ENCODE measurements at regions not wholly inside any gene's neighbourhood (a gene's known extent, or its start where the extent isn't known, plus 50 kb on each side); places are given as distances from the start of the nearest gene placed in this dataset.
"Not testable (repeated sequence)": the region's sequence is repeated elsewhere in the genome, so short reads cannot be mapped to it uniquely, and the experiment has no call there.

DNA sequence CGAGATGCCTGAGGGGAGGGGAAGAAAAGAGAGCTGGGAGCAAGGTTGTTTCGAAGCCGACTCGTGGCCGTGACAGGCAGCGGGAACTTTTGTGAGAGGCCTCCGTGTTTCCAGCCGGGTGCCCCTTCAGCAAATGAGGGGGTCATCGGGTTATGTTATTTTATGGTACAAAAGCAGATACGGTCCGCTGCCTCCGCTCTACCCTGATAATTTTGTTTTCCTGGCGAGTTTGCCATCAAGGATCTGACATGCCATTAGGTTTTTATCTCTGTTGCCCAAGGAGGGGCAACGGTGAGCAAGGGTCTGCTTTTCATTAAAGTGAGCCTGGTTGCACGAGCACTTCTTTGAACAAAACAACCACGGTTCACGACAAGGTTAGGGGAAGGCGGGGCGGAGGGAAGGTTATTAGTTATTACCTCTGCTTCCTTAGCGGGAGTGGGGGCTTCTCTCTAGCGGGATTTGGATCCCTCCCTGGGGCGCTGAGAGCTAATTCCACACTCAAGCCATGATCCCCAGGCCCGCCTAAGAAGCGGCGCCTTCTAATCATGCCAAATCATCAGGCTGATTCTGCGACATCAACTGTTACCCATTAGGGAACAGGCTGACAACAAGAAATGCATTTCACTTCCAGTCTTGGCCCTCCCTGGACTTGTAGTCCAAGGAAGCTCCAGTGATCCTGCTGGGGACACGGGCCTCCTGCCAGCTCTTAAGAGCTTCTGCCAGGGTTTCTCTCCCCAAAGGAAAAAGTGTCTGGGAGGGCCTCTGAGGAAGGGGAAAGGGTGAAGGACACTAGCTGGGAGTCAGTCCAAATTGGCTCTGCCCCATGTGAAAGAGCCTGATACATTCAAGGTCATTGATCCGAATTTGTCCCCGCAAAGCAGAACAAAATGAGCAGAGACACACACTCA is 617.7 kb downstream of the MID1IP1 start:
- no peak for FAIRE-seq

DNA sequence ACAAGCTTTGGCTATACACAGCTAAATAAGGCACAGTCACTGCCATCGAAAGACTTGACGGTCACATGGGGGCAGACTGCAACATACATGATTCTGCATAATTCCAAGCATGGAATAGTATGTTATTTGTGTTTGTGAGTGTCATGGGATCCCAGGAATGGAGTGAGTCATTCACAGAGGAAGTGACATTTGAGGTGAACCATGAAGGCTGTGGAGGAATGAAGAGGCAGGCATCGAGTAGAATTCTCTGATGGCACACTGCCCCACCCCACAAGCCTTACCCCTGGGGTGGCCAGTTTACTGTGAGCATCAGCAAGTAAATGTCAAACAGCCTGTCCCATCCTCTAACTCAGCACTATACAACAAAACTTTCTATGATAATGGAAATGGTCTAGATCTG is 619.7 kb downstream of the MID1IP1 start:
- no peak for FAIRE-seq

DNA sequence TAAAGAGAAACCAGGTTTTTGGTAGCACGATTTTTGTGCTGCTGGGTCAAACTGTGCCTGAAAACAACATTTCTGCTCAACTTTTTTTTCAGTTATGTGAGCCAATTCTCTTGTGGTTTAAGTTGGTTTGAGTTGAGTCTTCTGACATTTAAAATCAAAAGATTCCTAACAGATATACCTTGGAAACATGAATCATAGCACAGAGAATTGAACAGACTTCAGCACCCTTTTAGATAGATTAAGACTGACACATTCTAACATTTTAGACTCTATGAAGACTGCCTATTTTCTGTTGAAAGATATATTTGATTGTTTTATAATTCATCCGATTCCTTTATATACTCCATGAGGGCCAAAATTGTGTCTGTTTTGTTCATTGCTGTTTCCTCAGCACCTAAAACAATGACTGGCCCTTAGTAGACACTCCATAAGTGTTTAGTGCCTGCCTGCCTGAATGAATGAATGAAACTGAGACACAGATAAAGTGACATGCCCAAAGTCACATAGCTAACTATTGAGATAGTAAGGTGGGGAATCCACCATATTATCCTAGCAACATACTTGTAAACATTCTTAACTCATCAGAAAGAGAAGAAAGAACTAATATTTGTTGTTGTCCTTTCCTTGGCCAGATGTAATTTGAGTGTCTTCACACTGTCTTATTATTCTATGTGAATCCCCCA is 624.0 kb downstream of the MID1IP1 start:
- no peak for FAIRE-seq

DNA sequence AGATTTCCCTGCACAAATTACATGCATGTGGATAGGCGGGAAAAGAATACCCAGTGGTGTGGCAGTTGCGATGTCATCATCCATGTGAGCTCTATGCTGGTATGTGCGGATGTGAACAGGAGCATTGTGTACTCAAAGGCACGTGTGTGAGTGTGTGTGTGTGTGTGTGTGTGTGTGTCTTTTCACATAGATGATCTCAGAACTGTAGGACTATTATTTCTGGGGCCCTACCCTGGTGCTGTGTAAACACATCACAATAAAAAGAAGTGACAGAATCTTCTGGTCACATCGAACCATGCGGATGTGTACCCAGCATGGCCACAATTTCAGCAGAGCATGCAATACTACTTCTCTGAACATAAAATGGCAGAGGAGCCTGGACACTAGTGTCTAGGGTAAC is 624.8 kb downstream of the MID1IP1 start:
- no peak for FAIRE-seq

DNA sequence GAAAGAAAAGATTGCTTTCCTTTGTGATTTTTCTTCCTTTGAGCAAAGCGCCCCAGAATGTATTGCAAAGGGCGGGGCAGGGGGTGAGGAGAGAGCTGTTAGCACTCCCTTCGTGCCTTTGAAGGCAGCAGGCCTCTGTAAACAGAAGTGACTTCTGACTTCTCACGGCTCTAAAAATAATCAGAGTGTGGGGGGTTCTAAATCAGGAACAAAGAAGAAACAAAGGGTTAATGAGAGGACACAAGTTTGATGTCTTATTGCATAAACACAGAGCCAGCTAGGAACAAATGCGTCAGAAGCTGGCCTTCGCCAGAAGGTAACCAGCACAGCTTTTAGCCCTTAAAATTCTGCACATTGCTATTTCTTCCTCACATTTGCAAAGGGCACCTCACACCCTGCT is 626.2 kb downstream of the MID1IP1 start:
- FAIRE-seq, result no peak

DNA sequence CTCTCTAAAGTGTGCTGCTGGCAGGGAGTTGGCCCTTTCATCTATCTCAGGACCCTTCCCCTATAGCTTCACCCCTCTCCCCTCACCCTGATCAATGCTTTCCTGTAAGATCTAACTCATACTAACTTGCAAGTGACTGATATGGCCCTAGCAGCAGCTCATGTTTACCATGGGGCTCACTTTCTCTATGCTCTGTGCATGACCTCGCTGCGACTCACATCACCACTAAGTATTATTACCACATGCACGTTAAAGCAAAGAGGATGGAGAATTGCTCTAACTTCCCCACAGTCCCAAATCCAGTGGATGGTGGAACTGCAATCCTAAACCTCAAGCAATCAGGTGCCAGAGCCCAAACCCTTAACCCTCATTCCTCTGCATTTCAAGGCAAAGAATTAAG is 626.6 kb downstream of the MID1IP1 start:
- FAIRE-seq, result no peak

DNA sequence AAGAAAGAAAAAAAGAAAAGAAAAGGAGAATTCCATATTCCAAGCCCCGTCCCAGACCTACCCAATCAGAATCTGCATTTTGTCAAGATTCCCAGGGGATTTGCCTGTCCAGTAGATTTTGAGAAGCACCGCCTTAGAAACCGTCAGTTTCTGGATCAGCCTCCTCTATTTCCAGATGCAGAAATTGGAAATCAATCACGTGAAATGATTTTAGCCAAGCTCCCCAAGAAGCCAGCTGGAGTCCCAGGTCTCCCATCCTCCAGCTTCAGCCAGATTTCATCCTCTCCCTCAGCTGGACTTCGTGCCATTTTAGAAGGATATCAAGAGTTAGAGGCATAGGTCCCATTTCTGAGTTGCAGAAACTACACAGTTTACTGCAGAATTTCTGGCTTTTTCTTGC is 629.3 kb downstream of the MID1IP1 start:
- FAIRE-seq, result no peak

DNA sequence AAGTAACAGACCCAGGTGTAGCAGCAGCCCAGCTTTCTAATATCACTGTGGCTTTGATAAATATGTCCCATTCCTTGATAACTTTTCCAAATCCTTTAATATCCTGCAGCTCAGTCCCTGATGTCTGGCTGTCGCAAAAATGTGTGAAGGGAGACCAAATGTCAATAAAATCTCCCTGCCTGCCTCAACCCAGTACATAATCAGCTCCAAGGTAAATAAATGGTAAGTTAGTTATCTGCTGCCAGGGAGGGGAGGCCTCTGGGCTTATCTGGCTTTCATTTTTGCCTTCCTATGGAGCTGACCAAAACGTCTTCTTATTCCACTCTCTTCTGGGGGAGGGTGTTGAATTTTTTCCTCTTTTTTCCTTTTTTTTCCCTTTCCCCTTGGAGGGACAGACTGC is 630.6 kb downstream of the MID1IP1 start:
- FAIRE-seq, result no peak

DNA sequence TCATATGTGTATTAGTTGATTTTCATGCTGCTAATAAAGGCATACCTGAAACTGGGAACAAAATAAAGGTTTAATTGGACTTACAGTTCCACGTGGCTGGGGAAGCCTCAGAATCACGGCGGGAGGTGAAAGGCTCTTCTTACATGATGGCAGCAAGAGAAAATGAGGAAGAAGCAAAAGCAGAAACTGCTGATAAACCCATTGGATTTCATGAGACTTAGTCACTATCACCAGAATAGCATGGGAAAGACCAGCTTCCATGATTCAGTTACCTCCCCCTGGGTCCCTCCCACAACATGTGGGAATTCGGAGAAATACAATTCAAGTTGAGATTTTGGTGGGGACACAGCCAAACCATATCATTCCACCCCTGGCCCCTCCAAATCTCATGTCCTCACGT is 633.4 kb downstream of the MID1IP1 start:
- not testable (repeated sequence) for FAIRE-seq

DNA sequence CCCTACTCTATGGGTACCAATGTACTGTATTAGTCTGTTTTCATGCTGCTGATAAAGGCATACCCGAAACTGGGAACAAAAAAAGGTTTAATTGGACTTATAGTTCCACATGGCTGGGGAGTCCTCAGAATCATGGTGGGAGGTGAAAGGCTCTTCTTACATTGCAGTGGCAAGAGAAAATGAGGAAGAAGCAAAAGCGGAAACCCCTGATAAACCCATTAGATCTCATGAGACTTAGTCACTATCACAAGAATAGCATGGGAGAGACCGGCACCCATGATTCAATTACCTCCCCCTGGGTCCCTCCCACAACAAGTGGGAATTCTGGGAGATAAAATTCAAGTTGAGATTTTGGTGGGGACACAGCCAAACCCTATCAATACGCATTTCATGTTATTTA is 635.3 kb downstream of the MID1IP1 start:
- FAIRE-seq, result peak; percentile 49

DNA sequence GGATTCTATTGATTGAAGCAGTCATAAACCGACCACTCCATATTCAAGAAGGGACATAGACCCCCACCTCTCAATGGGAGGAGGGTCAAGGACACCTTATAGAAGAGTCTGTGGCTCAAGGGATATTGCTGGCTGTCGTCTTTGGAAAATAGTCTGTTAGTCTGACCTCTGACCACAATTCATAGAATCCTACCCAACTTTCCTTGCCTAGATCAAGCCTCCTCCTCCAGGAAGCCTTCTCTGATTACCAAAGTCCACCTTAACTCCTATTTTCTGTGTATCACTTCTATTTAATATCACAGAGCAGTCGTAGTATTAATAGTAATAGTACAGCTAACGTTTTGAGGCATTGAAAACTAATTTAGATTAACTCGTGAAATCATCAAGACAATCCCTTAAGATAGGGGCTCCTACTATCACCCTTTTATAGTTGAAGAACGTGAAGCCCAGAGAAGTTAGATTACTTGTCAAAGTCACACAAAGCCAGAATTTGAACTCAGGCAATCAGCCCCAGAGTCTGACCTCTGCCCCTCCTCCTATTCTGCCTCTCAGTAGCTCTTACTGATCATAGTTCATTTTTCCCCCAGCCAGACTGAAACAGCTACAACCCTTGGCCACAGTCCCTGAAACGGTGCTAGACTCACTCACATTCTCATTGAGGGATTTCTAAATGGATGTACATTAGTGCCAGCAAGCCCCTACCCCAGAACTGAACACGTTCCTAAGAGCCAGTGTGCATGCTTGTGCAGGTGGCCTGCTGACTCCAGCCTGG is 636.6 kb downstream of the MID1IP1 start:
- FAIRE-seq, result no peak

DNA sequence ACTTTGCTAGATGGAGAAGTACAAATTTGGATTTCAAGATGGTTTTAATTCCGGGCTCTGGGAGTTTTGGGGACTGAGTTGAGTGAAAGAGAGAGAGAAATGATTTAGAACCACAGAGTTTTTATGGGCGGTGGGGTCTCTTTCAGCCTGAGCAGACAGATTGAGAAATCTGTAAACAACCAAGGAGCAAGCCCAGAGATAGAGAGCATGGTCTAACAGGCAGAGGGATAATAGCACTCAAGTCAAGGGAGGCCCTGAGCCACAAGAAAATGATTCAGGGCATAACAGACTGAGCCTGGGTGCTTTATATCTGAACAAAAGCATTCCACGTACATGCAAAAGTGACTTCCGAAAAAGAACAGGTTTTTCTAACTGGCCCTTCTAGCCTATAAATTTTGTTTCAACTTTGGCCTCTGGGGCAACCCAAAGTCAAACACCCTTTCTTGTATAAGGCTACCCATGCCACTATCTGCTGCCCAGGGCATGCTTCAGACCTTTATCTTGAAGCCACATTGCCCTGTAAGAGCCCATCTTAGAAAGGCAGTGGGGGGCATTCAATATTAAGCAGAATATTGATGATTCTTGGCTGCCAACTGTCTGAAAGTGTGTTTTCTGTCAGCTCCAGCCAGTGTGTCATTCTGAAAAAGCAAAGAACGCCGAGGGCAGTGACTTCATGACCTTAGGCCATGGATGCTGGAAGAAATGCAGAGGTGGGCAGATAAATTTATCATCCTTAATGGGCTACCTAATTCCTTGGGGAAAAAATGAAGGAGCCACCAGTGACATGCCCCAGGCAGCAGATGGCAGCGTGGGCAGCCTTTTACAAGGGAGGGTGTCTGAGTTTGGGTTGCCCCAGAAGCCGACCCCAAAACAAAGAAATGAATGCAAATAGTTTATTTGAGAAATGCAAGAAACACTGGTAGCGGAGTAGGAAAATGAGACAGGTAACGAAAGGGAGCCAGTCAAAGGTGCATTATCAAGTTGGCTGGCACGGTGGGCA is 637.6 kb downstream of the MID1IP1 start:
- no peak for FAIRE-seq

DNA sequence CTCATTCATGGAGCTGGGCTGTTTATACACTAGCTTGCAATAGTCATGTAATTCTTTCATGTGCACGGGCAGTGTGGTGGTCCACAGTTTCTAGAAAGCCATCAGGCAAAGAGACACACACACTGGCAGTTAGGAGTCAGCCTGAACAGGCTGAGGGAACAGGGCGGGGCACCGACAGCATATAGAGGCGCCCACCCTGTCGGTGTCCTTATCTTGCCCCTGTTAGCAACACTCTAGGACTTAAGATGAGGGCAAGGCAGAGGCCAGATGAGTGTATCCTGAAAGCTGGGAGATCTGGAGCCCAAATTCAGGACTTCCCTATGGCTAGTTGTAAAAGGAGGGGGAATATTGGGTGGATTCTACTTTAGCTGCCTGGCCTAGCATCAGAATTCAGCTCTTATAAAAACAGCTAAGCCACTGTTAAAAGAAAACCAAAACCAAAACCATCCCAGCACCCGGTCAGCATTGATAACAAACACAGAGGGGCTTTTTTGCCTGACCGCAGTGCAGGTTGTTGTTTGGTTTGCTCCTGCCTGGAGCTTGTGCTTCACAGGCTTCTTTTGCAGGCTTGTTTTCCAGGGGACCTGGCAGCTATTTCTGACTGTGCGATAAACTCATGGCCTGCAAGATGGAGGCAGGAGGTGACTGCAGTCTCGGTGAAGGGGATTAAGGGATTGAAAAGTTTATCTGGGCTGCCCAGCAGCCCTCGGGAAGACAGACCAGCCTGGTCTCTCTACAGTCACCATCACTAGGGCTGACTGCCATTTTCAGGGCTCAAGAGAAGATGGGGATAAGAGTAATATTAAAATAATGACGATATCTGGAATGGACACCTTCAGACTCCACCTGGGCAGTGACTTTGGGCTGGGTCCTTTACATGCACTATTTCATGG is 638.9 kb downstream of the MID1IP1 start:
- no peak for FAIRE-seq

DNA sequence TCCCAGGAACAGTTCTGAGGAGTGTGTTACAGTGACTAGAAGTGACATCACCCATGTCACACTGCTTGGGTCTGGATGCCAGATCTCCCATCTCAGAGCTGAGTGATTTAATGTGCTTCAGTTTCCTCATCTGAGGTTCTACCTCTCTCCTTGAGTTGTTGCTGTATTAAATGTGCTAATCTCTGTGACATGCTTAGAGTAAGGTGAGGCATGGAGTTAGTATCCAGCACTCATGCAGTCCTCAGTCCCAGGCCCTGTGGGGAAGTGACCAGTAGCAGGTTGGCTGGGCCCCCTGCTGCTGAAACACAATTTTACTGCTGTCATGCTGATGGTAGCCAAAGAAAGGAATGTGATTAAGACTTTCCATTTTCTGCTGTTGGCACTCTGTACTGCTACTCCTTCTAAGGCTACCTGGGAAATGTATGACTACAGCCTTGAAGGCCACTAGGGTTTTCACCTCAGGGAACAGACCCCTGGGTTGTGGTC is 639.6 kb downstream of the MID1IP1 start:
- FAIRE-seq, result no peak

DNA sequence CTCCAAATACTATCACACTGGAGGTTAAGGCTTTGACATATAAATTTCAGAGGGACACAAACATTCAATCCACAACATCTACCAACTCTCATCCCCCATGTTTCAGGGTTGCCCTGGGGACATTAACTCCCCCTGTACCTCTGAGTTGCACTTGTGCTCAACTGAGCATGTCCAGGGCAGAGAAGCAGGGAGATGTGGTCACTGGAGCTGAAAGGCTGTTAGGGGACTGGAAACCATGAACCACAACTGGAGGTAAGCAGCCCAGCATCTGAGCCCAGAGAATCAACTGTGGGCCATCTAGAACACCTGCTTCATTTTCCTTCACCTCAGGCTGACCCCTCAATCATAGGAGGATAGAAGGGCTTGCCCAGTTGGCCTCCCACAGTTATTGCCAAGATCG is 641.1 kb downstream of the MID1IP1 start:
- FAIRE-seq, result no peak

DNA sequence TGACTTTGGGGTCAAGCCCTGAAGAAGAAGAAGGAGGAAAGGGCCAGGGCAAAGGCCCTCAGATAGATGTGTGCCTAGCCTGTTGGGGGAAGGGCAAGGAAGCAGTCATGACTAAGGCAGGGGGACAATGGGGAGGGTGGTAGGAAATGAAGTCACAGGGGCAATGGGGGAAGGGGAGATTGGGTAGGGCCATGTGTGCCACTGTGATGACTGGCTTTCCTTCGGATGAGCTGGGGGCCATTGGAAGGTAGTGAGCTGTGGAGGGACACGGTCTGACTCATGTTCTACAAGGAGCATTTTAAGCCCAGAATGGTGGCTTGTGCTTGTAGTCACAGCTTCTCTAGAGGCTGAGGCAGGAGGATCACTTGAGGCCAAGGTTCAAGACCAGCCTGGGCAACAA is 642.0 kb downstream of the MID1IP1 start:
- FAIRE-seq, result no peak

DNA sequence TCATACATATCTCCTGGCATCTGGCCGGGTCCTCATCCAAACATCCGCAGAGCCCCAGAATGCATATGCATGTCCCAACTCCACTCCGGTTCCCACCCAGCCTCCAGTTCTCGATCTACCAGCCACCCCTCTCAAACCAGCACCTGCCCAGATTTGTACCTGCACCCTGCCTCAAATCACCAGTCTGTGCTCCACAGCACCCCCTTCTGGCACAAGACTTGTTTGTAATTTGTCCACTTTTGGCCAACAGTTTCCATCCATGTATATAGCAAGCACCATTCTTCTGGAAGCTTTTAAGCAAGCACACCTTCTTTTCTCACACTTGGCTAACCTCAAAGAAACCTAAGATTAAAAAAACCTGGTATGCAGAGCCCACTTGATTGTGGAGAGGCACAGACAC is 644.1 kb downstream of the MID1IP1 start:
- FAIRE-seq, result no peak

DNA sequence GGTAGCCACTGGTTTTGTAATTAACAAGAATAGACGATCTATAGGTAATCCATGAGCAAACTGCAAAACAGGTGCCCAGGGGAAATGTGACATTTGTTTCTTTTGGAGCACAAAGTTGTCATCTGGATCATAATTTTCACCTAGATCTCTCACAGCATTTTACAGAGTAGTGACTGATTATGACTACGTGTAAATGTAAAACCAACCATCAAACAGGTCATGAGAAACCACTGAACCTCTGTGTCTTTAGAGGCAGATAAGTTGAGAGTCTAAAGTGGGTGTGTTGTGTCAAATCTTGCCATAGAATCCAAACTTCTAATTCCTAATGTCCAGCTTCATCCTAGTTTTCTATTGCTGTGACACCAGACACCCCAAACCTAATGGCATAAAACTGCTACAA is 648.1 kb downstream of the MID1IP1 start:
- FAIRE-seq, result no peak

DNA sequence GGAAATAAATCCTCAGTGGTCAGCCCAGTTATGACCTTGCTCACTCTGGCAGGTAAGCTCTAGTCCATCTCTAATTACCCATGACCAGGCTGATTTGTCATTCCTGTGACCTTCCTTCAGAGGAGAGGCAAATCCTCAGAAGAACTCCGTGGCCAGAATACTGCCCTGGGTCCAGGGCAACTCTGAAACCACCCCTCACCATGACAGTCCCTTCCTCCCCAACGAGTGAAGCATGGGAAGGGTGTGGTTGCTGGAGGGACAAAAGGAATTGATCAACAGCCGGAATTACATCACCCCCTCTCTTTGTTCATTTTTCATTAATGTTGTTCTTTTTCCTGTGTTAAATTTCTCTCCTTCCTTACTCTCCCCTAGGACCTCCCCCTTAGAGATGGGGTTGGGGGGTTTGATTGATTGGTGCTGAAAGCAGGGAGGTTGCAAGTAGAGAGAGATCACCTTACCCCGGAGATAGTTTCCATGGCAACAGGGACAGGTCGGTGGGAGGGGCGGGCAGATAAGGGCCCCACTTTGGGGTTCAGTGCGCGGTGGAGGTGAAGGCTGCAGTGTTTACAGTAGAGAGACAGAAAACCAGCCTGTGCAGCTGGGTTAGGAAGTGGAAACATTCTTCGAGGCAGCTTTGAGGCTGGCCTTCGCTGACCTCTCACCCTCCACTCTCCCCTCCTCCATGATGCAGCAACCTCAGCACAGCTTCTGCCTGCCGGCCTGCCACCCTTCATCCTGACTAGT is 647.4 kb downstream of the BCOR start:
- no peak for FAIRE-seq

DNA sequence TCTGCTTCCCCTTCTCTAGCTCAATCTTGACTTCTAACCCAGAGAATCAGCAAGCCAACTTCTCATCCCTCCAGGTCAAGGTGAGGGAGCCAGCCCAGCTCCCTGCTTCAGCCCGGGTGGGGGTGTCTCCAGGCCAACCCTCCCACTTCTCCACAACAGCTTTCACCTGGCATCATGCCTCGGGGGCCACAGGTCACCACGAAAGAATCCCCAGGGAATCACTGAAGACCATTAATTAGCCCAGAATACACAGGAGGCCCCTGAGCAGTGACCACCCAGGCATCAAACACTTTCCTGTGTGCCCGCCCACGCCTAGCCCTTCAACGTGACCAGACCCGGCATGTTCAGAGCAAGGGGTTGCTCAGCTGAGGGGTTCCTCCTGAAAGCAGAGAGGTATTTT is 646.7 kb downstream of the BCOR start:
- FAIRE-seq, result no peak
